ENCODE measurements at regions not wholly inside any gene's neighbourhood (a gene's known extent, or its start where the extent isn't known, plus 50 kb on each side); places are given as distances from the start of the nearest gene placed in this dataset.

GRCh38 chrX:144916785-144917184 lies 330.5 kb upstream of the SPANXN1 start:
- no peaks in the 10 kb centered on the region for H3K36me3 ChIP-seq (ENCODE audit: control insufficient read depth, insufficient read depth, low read length)
- no peak overlapping the region for H3K27ac ChIP-seq (ENCODE audit: insufficient read depth, low read length)
- no peaks in the 10 kb centered on the region for H3K27me3 ChIP-seq (ENCODE audit: control insufficient read depth, insufficient read depth, low read length)
- no peak overlapping the region for H3K9ac ChIP-seq (ENCODE audit: insufficient read depth, low read length)
- no peaks in the 10 kb centered on the region for H3K4me1 ChIP-seq (ENCODE audit: control insufficient read depth, extremely low read depth, insufficient read depth, low read length)
- H3K9me3 ChIP-seq (ENCODE audit: control insufficient read depth, insufficient read depth, low read depth, low read length): no peaks in the 10 kb centered on the region
- no peaks in the 10 kb centered on the region for H4K20me1 ChIP-seq (ENCODE audit: control insufficient read depth, extremely low read depth, insufficient read depth, low read length)
- DNase-seq (ENCODE audit: low read depth in 2 of 2): no peak
- no peaks in the 10 kb centered on the region for H3K79me2 ChIP-seq (ENCODE audit: control insufficient read depth, insufficient read depth, low read length)
- H3K4me3 ChIP-seq (replicated peaks in 1 of 4; ENCODE audit: control extremely low read depth in 1 of 4, insufficient read depth in 1 of 4, low read depth in 3 of 4, low read length in 4 of 4): no peak overlapping the region
- H3K4me2 ChIP-seq (ENCODE audit: extremely low read depth, insufficient read depth, low read length): no peak overlapping the region
- no peak overlapping the region for H2AFZ ChIP-seq (ENCODE audit: low read length)
- TF ChIP-seq EZH2 (IDR thresholded peaks at IDR 0.05; ENCODE audit: low read length, missing control alignments): no peak
- TF ChIP-seq CTCF (conservative IDR thresholded peaks at IDR 0.05 in 1 of 2, IDR thresholded peaks at IDR 0.05 in 1 of 2; ENCODE audit: low read depth in 1 of 2, low read length in 2 of 2): no peak

- H3K9ac ChIP-seq (ENCODE audit: insufficient read depth, low read length): no peak overlapping the region
- H3K4me1 ChIP-seq (ENCODE audit: control insufficient read depth, extremely low read depth, insufficient read depth, low read length): no peaks in the 10 kb centered on the region
- no peak overlapping the region for H3K4me3 ChIP-seq (replicated peaks in 1 of 4; ENCODE audit: control extremely low read depth in 1 of 4, insufficient read depth in 1 of 4, low read depth in 3 of 4, low read length in 4 of 4)
- no peaks in the 10 kb centered on the region for H4K20me1 ChIP-seq (ENCODE audit: control insufficient read depth, extremely low read depth, insufficient read depth, low read length)
- no peaks in the 10 kb centered on the region for H3K9me3 ChIP-seq (ENCODE audit: control insufficient read depth, insufficient read depth, low read depth, low read length)
- H2AFZ ChIP-seq (ENCODE audit: low read length): no peak overlapping the region
- no peaks in the 10 kb centered on the region for H3K79me2 ChIP-seq (ENCODE audit: control insufficient read depth, insufficient read depth, low read length)
- H3K27me3 ChIP-seq (ENCODE audit: control insufficient read depth, insufficient read depth, low read length): no peaks in the 10 kb centered on the region
- no peak overlapping the region for H3K27ac ChIP-seq (ENCODE audit: insufficient read depth, low read length)
- TF ChIP-seq EZH2 (IDR thresholded peaks at IDR 0.05; ENCODE audit: low read length, missing control alignments) (no peak), CTCF (conservative IDR thresholded peaks at IDR 0.05 in 1 of 2, IDR thresholded peaks at IDR 0.05 in 1 of 2; ENCODE audit: low read depth in 1 of 2, low read length in 2 of 2) (no peak)
- no peaks in the 10 kb centered on the region for H3K36me3 ChIP-seq (ENCODE audit: control insufficient read depth, insufficient read depth, low read length)
- no peak for DNase-seq (ENCODE audit: low read depth in 2 of 2)
- no peak overlapping the region for H3K4me2 ChIP-seq (ENCODE audit: extremely low read depth, insufficient read depth, low read length)
Measured at GRCh38 chrX:144918936-144919335, 328.4 kb upstream of the SPANXN1 start.

DNA sequence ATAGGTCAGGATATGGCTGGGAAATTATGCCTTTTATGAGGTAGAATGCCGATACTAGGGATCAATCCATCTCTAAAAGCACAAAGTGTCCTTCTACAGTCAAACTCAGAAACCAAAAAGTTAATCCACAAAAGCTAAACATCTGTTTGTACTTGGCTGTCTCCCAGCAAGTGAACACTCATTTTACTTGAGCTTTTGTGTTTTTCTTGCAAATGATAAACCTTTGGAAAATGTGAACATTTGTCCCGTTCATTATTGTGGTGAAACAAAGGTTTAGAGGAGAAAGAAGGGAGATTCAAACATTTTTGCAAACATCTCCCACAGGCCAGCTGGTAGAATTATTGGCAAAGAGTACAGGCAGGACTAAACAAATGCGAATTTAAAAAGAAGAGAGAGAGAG lies 300.6 kb upstream of the SPANXN1 start:
- Histone ChIP-seq H2AFZ (ENCODE audit: low read length) (no peak overlapping the region), H3K79me2 (ENCODE audit: control insufficient read depth, insufficient read depth, low read length) (no peaks in the 10 kb centered on the region), H4K20me1 (ENCODE audit: control insufficient read depth, extremely low read depth, insufficient read depth, low read length) (no peaks in the 10 kb centered on the region), H3K4me3 (replicated peaks in 1 of 4; ENCODE audit: control extremely low read depth in 1 of 4, insufficient read depth in 1 of 4, low read depth in 3 of 4, low read length in 4 of 4) (no peak overlapping the region), H3K27me3 (ENCODE audit: control insufficient read depth, insufficient read depth, low read length) (no peaks in the 10 kb centered on the region), H3K9me3 (ENCODE audit: control insufficient read depth, insufficient read depth, low read depth, low read length) (no peaks in the 10 kb centered on the region), H3K9ac (ENCODE audit: insufficient read depth, low read length) (no peak overlapping the region), H3K36me3 (ENCODE audit: control insufficient read depth, insufficient read depth, low read length) (no peaks in the 10 kb centered on the region), H3K4me1 (ENCODE audit: control insufficient read depth, extremely low read depth, insufficient read depth, low read length) (no peaks in the 10 kb centered on the region), H3K27ac (ENCODE audit: insufficient read depth, low read length) (no peak overlapping the region), H3K4me2 (ENCODE audit: extremely low read depth, insufficient read depth, low read length) (no peak overlapping the region)
- DNase-seq (ENCODE audit: low read depth in 2 of 2): no peak
- no peak for TF ChIP-seq CTCF (conservative IDR thresholded peaks at IDR 0.05 in 1 of 2, IDR thresholded peaks at IDR 0.05 in 1 of 2; ENCODE audit: low read depth in 1 of 2, low read length in 2 of 2)
- no peak for TF ChIP-seq EZH2 (IDR thresholded peaks at IDR 0.05; ENCODE audit: low read length, missing control alignments)

Measured in fibroblast of lung (primary cell).